Testis (tissue), 2 donors: ENCODE measurements at regions not wholly inside any gene's neighbourhood (a gene's known extent, or its start where the extent isn't known, plus 50 kb on each side); places are given as distances from the start of the nearest gene placed in this dataset.

Experiments
- POLR2A ChIP-seq: fragments of 450-650 bp; IDR thresholded peaks from one replicate; pipeline ENCODE4 v1.6.1; 2017; ENCODE audit warnings: antibody characterized with exemption, mild to moderate bottlenecking, moderate library complexity
- TF ChIP-seq, protein P1 (sequence below), 3 experiments: fragments of 450-650 bp in 2 of 3; fragments of 200-600 bp in 1 of 3; sonication (generic) in 1 of 3; IDR thresholded peaks; one replicate each; pipeline ENCODE4 v1.5.1; 2016 to 2019; ENCODE audit warnings: antibody characterized with exemption in 3 of 3, mild to moderate bottlenecking in 2 of 3, moderate library complexity in 1 of 3

GRCh38 chr3:171979081-171979480 is 60.3 kb upstream of the FNDC3B start:
- TF ChIP-seq, protein P1, sequence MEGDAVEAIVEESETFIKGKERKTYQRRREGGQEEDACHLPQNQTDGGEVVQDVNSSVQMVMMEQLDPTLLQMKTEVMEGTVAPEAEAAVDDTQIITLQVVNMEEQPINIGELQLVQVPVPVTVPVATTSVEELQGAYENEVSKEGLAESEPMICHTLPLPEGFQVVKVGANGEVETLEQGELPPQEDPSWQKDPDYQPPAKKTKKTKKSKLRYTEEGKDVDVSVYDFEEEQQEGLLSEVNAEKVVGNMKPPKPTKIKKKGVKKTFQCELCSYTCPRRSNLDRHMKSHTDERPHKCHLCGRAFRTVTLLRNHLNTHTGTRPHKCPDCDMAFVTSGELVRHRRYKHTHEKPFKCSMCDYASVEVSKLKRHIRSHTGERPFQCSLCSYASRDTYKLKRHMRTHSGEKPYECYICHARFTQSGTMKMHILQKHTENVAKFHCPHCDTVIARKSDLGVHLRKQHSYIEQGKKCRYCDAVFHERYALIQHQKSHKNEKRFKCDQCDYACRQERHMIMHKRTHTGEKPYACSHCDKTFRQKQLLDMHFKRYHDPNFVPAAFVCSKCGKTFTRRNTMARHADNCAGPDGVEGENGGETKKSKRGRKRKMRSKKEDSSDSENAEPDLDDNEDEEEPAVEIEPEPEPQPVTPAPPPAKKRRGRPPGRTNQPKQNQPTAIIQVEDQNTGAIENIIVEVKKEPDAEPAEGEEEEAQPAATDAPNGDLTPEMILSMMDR (IDR thresholded peaks at IDR 0.05) = no peak
- TF ChIP-seq POLR2A = no peak
